SKM-1 treated with dmso at 0.1 percent for 144 hours (cell line): ENCODE measurements at regions not wholly inside any gene's neighbourhood (a gene's known extent, or its start where the extent isn't known, plus 50 kb on each side); places are given as distances from the start of the nearest gene placed in this dataset.
A peak's percentile ranks its signal among the peaks of the same experiment; 100 is the strongest.
"Not testable (repeated sequence)": the region's sequence is repeated elsewhere in the genome, so short reads cannot be mapped to it uniquely, and the experiment has no call there.

Source experiments
- DNase-seq: peaks from one replicate; lab custom pipeline; 2025; ENCODE audit not compliant: unreplicated experiment; lab: John Stamatoyannopoulos, UW

DNA sequence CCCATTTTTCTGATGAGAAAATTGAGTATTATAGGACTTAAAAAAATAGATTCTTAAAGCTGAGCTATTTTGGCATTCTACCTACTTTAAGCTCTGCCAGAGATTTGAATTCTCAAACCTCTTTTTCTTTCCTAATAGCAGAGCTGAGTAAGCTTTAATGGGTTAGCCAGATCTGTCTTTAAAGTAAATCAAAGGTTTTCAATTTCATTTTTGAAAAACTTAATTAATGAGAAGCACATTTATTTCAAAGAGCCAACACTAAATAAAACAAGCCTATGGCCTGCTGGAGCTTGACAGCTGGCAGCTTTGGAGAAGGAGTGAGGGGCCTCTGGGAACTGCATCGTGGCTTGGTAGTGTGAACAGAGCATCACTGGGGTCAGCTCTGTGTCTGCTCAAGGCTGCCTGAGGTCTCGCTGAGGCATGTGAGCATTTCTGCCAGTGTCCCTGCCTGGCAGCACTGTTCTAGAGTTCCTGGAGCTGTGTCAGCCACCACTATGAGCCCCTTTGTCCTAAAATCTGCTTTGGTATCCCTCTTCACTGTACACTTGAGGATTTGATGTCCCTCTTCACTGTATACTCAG, 50.4 kb upstream of the PRSS23 start:
- DNase-seq, result no peak

DNA sequence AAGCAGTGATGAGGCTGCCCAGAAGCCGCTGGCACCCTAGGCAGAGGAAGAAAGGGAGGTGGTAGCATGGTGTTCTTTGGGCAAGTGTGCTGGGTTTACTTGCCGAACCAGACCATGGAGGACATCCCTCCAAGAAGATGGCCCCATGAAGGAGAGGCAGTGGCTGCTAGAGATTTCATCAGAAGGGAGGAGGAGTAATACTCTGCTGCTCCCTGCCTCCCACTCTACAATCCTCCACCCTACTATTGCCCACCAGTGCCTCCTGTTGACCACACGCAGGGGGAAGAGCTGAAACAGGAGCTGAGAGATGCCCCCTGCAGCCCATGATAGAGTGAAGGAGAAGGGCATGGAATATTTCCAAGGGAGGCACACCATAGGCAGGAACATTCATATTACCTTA, 51.0 kb upstream of the PRSS23 start:
- DNase-seq, result no peak

DNA sequence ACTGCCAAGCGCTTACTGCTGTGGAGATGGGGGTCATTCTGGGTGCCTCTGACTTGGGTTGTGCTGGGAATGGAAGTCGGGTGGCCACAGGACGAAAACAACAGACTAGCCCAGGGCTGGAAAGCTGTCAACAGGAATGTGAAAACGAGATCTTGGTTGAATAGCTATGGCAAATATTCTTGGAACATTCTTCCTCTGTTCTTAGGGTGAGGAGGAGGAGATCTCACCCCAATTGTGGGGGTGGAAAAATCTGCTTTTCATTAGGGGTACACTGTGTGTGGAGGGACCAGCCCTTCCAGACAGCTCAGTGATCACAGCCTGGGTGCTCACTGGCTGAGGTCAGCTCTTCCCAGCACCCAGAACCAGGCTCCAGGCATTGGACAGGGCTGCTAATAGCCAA, 52.0 kb upstream of the PRSS23 start:
- DNase-seq, result no peak

DNA sequence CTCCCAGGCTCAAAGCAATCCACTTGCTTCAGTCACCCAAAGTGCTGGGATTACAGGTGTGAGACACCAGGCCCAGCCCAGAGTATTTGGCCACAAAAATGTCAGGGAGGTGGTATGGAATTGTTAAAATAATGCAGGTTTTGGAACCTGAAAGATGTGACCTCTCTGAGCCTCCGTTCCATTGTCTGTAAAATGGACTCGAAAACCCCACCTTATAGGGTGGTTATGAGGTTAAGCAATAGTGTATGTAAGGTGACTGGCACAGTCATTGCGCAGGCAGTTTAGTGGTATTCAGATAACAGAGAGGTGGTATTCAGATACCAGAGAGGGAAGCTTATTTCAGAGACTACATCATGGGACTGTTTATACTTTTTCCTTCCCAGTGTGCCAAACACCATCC, 52.5 kb upstream of the PRSS23 start:
- no peak for DNase-seq

DNA sequence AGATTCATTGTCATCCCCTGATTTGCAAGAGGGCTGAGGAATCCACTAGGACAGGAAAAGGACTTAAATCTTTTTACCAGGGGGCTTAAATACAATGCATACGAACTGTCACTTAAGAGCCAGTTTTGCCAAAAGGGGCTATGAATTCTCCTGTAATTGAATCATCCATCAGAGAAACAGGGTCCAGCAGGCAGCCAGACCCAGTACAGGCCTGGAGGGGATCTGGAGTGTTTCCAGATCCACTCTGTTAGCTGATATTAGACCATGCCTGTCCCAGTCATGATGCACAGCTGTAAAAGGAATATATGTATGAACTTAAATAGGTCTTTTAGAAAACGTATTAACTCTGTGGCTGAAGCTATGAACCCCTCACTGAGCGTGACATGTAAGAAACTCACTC, 53.8 kb upstream of the PRSS23 start:
- no peak for DNase-seq

DNA sequence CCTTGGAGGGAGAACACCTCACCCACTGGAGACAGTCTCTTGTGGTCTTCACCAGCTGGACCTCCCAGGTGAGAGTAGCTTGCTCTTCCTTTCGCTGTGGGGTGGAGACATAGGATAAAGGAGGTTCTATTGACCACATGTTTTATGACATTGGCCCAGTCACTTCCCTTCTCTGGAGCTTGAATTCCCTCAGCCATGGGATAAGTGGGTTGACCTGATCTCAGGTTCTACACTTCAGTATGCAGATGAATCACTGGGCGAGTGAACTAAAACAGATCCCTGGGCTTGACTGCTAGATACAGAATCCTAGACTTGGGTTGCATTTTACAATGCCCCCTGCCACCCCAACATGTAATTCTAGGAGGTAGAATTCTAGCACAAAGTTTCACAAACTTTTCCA, 54.8 kb upstream of the PRSS23 start:
- DNase-seq, result no peak

DNA sequence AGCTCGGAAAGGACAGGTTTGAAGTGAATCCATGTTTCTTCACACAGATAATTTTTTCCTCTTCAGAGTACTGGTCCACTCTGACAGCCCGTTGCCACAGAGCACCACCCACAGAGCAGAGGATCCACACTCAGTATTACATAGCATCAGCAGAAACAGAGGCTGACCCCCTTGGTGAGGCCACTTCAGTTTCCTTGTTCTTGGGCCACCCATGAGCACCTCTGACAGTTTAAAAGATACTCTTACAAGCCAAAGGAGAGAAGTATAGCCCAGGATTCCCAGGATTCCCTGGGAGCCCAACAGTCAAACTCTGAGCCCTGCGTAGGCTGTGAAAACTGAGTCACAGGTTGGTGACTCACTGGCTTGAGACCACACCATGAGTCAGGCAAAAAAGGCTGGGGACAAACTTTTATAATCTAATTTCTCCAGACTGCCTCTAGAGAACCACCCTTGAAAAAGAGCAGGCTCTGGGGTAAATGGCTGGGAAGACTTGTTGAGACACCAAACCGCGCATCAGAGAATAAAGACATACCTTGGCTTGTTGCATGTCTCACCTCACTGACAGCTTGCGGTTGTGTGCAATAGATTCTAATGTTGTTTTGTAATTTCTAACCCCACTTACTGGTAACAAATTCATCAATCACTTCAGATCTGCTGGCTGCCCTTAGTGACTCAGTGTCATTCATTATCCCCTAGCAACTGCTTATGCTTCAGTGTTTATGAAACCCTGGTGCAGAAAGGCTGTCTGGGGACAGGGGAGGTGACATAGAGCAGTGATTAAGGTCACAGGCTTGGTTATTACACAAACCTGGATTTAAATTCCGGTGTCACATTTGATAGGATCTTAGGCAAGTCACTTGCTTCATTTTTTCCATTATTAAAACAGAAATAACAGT, 56.9 kb upstream of the PRSS23 start:
- peak; percentile 10 for DNase-seq

DNA sequence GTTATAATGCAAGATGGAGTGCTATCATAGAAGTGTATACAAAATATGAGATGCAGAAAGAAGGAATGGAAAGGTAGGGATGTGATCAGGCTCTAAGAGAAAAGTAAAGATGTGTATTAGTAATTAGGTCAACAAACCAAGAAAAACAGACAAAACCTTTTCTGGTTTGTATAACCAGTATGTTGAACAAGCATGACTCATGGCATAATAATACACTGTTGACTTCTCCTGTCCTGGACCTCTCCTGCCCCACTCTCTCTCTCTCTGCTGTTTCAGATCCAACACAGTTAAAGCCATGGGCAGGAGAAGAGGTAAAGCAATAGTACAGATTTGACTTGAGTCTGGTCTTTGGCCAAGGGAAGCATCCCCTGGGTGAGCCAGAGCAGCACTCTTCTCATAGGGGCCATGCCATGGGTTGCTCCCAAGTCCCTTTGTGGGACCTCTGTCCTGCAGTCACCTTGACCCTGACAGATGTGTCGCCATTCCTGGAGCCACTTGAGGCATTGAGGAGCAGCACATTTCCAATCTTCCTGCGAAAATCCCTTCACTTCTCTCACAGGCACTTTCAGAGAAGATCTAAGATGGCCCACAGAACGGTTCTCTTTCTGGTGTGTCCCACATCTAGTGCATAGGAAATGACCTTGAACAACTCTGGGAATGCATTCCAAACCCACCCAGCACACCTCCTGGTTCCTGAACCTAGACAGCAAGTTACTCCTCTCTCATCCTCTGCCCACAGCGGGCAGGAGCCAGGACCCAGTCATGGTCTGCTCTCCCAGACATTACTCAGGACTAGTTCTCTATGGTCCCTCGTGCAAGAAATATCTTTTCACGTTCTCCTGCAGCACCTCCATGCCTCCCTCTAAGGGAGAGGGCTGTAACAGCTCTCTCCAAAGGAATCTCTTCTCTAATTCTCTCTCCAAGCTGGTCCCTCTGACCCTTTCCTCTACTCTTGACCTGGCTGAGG, 58.2 kb upstream of the PRSS23 start:
- DNase-seq, result no peak

DNA sequence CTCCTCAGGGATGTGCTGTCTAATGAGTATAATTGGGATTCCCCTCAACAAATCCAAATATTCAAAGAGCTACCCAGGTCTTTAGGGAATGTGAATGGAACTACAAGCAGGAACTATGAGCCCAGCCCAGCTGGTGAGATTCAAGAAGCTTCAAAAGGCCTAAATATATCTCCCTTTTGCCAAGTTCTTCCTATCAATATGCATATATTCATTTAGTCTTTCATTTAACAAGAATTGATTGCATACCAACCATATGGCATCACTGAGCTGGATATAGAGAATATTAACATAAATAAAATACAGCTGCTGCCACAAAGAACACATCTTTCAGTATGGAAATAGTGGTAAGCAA, 58.9 kb upstream of the PRSS23 start:
- DNase-seq, result no peak

DNA sequence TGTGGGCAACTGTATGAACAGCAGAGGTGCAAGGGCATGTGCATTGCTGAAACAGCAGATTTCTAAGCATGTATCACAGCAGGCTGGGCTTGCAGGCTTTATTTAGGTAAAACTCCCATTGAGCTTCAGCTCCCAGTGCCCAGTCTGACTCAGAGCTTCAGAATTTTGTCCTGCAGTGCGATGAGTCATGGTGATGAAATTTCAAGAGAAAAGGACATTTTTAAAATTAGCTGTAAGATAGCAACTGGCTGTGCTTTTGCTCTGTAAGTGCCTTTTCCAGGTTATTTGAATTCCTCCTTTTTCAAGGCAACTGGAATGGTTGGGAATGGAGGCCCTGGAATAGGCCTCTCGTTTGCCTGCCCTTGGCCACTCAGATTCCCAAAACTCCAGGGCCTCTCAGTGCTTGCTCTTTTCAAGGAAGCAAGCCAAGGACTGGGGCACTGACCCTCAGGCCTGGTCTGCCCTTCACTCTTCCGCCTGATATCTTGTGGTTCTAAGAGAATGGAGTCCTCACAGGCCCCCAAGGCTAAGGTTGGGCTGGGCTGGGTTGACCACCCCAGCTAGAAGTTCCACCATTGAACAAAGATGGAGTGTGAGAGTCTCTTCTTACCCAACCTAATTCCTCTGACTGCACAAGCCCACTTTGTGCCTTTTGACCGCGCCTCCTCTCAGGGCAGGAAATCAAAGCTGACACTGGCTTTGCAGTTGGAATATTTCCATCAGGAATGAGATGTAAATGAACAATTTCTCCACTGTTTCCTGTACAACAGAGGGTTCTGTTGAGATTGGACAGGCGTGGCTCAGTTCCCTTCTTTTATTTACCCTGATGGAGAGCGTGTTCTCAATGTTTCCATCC, 59.5 kb upstream of the PRSS23 start:
- peak; percentile 48 for DNase-seq

DNA sequence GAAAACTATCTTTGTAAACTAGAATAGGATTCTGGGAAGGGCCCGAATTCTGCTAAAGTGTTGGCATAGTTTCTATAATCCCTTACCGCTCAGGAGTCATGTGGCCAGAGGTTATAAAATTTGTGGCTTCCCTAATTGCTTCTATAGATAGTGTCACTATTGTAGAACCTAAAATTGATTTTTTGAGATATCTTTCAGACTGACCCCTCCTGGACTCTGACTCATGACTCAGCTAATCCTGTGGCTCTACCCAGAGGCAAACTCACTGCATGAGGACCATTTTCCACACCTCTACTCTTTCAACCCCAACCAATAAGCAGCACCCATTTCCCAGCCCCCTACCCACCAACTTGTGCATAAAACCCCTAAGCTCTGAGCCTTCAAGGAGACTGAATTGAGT, 61.8 kb upstream of the PRSS23 start:
- no peak for DNase-seq

DNA sequence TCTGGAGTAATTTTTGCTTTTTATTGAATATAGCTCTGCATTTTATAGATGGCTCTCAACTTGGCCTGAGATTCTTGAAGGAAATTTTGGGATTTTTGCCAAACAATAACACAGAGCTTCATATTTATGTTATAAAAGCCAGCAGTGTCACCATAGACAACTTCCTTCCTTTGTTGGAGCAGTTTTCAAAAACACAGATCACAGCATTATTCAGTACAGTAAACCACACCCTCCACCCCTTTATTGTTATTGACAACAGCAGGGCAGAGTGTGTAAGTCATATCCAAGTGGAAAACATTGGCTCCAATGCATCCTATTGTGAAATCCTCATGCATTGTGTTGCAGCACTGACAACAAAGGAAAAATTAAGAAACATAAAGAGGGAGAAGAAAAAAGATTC, 62.6 kb upstream of the PRSS23 start:
- no peak for DNase-seq

DNA sequence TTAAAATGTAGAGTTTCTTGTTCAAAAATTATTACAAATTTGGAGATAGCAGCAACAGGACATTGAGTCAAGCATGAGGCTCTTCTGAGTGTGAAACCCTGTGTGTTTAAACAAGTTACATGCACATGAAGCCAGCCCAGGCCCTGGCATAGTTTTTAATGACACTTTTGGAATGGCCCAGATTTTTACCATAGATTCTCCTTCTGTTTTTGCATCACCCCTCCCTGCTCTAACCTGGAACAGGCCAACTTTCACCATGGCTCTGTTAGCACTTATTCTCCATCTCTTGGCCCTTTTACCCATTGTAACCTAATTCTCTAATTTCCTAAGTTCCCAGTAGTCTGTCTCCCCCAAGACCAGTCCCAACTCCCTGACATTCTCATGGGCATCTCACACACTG, 63.1 kb upstream of the PRSS23 start:
- DNase-seq, result no peak

DNA sequence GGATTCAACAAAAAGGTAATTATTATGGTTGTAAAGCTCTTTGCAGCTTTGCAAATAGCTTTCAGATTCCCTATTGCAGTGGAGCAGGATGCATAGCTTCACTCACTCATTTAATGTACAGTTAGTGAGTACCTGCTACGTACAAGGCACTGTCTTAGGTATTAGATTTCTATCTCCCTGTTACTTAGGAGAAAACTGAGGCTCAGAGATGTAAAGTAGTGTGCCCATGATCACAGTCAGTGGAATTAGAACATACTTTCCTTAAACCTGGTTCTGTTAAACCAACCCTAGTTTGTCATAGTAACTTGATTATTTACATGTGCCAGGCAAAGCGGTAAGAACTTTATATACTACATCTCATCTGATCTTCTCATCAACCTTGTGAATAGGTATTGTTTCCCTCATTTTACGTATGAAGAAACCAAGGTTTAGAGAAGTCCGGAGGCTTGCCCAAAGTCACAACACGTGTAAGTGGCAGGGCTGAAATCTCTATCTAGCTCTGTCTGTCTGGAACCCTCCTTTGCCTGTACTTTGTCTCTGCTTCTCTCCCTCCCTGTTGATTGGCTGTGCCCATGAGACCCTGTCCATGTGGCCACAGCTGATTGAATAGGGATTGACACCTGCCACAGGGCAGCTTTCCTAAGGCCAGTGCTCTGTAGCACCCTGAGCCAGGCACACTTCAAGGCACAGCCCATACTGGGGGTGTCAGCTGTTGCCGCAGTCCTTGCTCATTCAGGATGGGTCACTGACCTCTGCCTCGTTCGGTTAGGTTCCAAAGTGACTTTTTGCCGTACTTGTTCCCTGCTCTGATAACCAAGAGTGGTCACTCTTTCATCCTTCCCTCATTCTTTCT, 63.8 kb upstream of the PRSS23 start:
- no peak for DNase-seq

DNA sequence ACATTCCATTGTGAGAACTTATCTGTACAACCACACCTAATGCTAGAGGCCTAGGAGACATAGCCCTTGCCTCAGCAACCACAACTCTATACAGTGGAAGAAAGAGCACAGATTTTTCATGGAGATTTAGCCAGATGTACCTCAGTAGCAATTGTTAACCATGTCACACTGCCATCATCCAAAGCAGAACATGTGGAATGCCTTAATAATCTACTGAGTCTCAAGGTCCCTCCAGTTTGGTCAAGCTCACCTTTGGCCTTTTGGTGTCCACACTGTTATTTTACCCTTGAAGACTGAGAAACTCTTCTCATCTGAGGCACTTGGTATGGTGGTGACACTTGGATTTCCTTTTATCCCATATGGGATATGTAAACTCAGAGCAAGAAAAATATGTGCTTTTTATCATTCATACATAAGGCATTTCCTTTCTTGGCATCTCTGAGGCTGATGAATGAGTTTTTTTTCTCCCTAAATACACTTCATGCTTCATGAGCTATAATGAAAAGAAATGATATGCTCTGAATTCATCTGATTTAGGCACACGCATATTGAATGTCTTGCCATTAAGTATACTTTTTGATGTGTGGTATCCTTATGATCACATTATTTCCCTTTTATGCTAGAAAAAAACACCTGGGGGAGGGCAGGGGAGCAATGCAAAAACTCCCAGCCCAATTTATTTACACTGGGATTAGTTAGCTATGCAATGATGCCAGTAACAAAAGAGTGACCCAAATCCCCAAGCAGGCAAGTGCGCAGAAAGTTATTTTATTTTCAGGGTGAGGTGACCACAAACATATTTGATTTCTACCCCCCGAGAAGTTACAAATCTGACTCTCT, 63.3 kb upstream of the ME3 start:
- DNase-seq, result no peak

DNA sequence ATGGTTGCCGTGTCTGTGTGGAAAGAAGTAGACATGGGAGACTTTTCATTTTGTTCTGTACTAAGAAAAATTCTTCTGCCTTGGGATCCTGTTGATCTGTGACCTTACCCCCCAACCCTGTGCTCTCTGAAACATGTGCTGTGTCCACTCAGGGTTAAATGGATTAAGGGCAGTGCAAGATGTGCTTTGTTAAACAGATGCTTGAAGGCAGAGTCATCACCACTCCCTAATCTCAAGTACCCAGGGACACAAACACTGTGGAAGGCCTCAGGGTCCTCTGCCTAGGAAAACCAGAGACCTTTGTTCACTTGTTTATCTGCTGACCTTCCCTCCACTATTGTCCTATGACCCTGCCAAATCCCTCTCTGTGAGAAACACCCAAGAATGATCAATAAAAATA, 60.3 kb upstream of the ME3 start:
- not testable (repeated sequence) for DNase-seq

DNA sequence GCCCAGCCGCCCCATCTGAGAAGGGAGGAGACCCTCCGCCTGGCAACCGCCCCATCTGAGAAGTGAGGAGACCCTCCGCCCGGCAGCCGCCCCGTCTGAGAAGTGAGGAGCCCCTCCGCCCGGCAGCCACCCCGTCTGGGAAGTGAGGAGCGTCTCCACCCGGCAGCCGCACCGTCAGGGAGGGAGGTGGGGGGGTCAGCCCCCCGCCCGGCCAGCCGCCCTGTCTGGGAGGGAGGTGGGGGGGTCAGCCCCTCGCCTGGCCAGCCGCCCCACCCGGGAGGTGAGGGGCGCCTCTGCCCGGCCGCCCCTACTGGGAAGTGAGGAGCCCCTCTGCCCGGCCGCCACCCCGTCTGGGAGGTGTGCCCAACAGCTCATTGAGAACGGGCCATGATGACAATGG, 59.9 kb upstream of the ME3 start:
- not testable (repeated sequence) for DNase-seq

DNA sequence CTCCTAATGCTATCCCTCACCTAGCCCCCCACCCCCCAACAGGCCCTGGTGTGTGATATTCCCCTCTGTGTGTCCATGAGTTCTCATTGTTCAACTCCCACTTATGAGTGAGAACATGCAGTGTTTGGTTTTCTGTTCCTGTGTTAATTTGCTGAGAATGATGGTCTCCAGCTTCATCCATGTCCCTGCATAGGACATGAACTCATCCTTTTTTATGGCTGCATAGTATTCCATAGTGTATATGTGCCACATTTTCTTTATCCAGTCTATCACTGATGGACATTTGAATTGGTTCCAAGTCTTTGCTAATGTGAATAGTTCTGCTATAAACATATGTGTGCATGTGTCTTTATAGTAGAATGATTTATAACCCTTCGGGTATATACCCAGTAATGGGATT, 57.2 kb upstream of the ME3 start:
- DNase-seq, result not testable (repeated sequence)

DNA sequence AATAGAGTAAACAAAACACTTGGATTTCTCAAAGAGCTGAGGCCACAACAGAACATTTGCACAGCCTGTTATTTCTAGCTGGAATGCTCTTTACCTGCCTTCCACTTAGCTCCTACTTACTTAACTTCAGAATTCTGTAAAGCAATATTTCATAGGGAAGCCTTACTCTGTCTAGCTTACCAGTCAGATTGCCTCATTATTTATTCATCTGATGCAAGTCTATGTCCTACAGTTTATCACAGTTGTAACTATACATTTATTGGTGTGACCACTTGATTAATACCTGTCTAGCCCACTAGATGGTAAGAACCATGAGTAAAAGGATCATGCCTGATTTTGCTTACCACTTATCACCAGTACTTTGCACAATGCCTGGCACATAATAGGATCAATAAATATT, 56.1 kb upstream of the ME3 start:
- no peak for DNase-seq
